Panc1 (cell line): ENCODE measurements at regions not wholly inside any gene's neighbourhood (a gene's known extent, or its start where the extent isn't known, plus 50 kb on each side); places are given as distances from the start of the nearest gene placed in this dataset.

Experiments used
- ATAC-seq: fragments of 200-7000 bp; cut with Tn5 transposase; 2 replicates; pipeline ENCODE4 v1.9.1; 2020; ENCODE audit warnings: mild to moderate bottlenecking, moderate library complexity
- BruUV-seq: library from RNA; stranded (reverse); fragments of 400-500 nt; replicated peaks from 2 replicates; lab custom pipeline; 2021; lab: Mats Ljungman, UMichigan
- CTCF ChIA-PET: fragments of 300-600 bp; sonication (Branson Sonifier 250); formaldehyde crosslinking; loops from one replicate; lab custom pipeline; 2022; ENCODE audit warnings: antibody characterized with exemption; lab: Charles Lee
- POLR2A ChIA-PET: fragments of 300-600 bp; sonication (Branson Sonifier 250); formaldehyde crosslinking; loops from one replicate; lab custom pipeline; 2022; ENCODE audit warnings: antibody characterized with exemption; lab: Charles Lee
- DNase-seq: peaks from one replicate; pipeline ENCODE4 v3.0.0-alpha.2; 2010; ENCODE audit warnings: low read depth, low spot score
- H3K27ac ChIP-seq: 2 replicates; pipeline ENCODE4 v1.5.1; 2011; ENCODE audit warnings: mild to moderate bottlenecking, low read length, inconsistent platforms
- H3K27me3 ChIP-seq: fragments of 200-500 bp; sonication (Bioruptor generic); 2 replicates; pipeline ENCODE4 v1.6.0; 2014; ENCODE audit warnings: low read length, inconsistent platforms; ENCODE audit not compliant: control insufficient read depth, insufficient read depth
- H3K36me3 ChIP-seq: fragments of 200-500 bp; sonication (Bioruptor generic); 2 replicates; pipeline ENCODE4 v1.5.1; 2014; ENCODE audit warnings: inconsistent platforms, mild to moderate bottlenecking, low read length, moderate library complexity; ENCODE audit not compliant: control insufficient read depth, insufficient read depth
- H3K4me1 ChIP-seq: 2 replicates; pipeline ENCODE4 v1.5.1; 2011; ENCODE audit warnings: inconsistent platforms, mild to moderate bottlenecking, low read length, moderate library complexity; ENCODE audit not compliant: control insufficient read depth, insufficient read depth
- H3K4me3 ChIP-seq, 2 experiments: 2 replicates each; pipeline ENCODE4 v1.5.1; 2011 to 2012; ENCODE audit warnings: low read depth in 2 of 2, low read length in 2 of 2, mild to moderate bottlenecking in 2 of 2, inconsistent platforms in 1 of 2, moderate library complexity in 1 of 2
- H3K9me3 ChIP-seq: fragments of 200-500 bp; sonication (Bioruptor generic); 2 replicates; pipeline ENCODE4 v1.5.1; 2014; ENCODE audit warnings: low read depth, mild to moderate bottlenecking, inconsistent platforms, low read length, moderate library complexity; ENCODE audit not compliant: control insufficient read depth, insufficient read depth
- CTCF ChIP-seq: fragments of 450-650 bp; IDR thresholded peaks from 2 replicates; pipeline ENCODE4 v1.5.1; 2017; ENCODE audit warnings: mild to moderate bottlenecking
- POLR2AphosphoS5 ChIP-seq: IDR thresholded peaks from 2 replicates; pipeline ENCODE4 v1.6.1; 2012; ENCODE audit warnings: mild to moderate bottlenecking, low read depth, low read length, moderate library complexity
- SIN3A ChIP-seq: IDR thresholded peaks from 2 replicates; pipeline ENCODE4 v1.6.1; 2012; ENCODE audit warnings: low read depth, mild to moderate bottlenecking, low read length, moderate library complexity, borderline replicate concordance; ENCODE audit not compliant: insufficient read depth
- TCF7L2 ChIP-seq: IDR thresholded peaks from 2 replicates; pipeline ENCODE4 v1.6.1; 2011; ENCODE audit warnings: mild to moderate bottlenecking, low read depth, low read length, inconsistent platforms
- in situ Hi-C: cut with HindIII; loops from 2 replicates; pipeline ENCODE4 v1.10.0; 2016; ENCODE audit warnings: low sequenced_read_pairs, low pct_unique_long_range_greater_than_20kb
- intact Hi-C: fragments of 100-400 bp; cut with micrococcal nuclease; formaldehyde crosslinking; loops from one replicate; pipeline ENCODE4 v1.10.0; 2022; ENCODE audit not compliant: unreplicated experiment
- TF ChIP-seq, protein P1 (sequence below), 2 experiments: IDR thresholded peaks; 2 replicates each; pipeline ENCODE4 v1.6.1; 2011 to 2012; ENCODE audit warnings: low read depth in 2 of 2, control low read depth in 1 of 2, low read length in 1 of 2, mild to moderate bottlenecking in 1 of 2, moderate library complexity in 1 of 2; ENCODE audit not compliant: insufficient read depth in 1 of 2

DNA sequence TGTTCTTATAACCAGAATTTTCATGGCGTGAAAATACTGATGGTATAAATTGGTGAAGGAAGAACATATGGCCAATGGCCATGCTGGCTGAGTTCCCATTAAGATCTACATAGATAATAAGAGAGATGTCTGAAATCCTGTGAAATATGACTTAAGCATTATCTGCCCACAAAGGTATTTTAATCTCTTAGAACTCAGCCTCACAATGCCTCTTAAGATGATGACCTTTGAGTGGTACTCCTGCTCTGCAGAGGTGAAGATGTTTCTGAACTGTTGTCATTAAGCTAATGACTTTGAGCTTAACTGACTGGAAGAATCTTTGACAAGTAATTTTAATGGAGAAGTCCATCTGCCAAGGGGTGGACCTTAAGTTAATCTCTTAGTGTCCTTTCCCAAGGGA lies 148.7 kb downstream of the ZNF326 start:
- no peak for DNase-seq
- ChIA-PET POLR2A (no interaction called here), CTCF (no interaction called here)
- no TSS peak for BruUV-seq
- in situ Hi-C loops (no loop called here), intact Hi-C loops (no loop called here)
- no peak for TF ChIP-seq CTCF
- TF ChIP-seq POLR2AphosphoS5: no peak
- no peak for TF ChIP-seq TCF7L2
- TF ChIP-seq, protein P1, sequence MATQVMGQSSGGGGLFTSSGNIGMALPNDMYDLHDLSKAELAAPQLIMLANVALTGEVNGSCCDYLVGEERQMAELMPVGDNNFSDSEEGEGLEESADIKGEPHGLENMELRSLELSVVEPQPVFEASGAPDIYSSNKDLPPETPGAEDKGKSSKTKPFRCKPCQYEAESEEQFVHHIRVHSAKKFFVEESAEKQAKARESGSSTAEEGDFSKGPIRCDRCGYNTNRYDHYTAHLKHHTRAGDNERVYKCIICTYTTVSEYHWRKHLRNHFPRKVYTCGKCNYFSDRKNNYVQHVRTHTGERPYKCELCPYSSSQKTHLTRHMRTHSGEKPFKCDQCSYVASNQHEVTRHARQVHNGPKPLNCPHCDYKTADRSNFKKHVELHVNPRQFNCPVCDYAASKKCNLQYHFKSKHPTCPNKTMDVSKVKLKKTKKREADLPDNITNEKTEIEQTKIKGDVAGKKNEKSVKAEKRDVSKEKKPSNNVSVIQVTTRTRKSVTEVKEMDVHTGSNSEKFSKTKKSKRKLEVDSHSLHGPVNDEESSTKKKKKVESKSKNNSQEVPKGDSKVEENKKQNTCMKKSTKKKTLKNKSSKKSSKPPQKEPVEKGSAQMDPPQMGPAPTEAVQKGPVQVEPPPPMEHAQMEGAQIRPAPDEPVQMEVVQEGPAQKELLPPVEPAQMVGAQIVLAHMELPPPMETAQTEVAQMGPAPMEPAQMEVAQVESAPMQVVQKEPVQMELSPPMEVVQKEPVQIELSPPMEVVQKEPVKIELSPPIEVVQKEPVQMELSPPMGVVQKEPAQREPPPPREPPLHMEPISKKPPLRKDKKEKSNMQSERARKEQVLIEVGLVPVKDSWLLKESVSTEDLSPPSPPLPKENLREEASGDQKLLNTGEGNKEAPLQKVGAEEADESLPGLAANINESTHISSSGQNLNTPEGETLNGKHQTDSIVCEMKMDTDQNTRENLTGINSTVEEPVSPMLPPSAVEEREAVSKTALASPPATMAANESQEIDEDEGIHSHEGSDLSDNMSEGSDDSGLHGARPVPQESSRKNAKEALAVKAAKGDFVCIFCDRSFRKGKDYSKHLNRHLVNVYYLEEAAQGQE (IDR thresholded peaks at IDR 0.05; ENCODE audit: insufficient read depth in 1 of 2, low read depth in 2 of 2, low read length in 1 of 2): no peak
- TF ChIP-seq SIN3A: no peak
- Histone ChIP-seq H3K4me3 (no peak overlapping the region), H3K36me3 (no peaks in the 10 kb centered on the region), H3K9me3 (no peaks in the 10 kb centered on the region; the same call in 1 of the 2 replicates), H3K27ac (no peak overlapping the region), H3K27me3 (no peaks in the 10 kb centered on the region), H3K4me1 (no peaks in the 10 kb centered on the region)
- no peak for ATAC-seq

DNA sequence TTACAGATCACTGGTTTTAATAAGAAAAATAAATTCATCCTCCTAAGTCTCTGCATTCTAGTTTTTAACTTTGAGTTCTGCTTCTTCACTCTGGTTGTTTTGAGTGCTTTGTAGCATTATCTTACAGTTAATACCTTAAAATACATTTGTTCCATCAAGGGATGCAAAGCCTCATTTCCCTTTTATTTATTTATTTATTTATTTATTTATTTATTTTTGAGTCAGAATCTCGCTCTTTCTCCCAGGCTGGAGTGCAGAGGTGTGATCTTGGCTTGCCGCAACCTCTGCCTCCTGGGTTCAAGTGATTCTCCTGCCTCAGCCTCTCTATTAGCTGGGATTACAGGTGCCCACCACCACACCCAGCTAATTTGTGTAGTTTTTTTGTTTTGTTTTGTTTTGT lies 147.8 kb downstream of the ZNF326 start:
- intact Hi-C loops (no loop called here), in situ Hi-C loops (no loop called here)
- DNase-seq: no peak
- no TSS peak for BruUV-seq
- no peaks in the 10 kb centered on the region for H3K4me1 ChIP-seq
- POLR2A ChIA-PET: no interaction called here
- no peak overlapping the region for H3K4me3 ChIP-seq
- TF ChIP-seq POLR2AphosphoS5 (no peak), CTCF (no peak), SIN3A (no peak), TCF7L2 (no peak)
- TF ChIP-seq, protein P1 (IDR thresholded peaks at IDR 0.05; ENCODE audit: insufficient read depth in 1 of 2, low read depth in 2 of 2, low read length in 1 of 2): no peak
- ATAC-seq: no peak
- no peak overlapping the region for H3K27ac ChIP-seq
- H3K9me3 ChIP-seq: no peaks in the 10 kb centered on the region; the same call in 1 of the 2 replicates
- no peaks in the 10 kb centered on the region for H3K27me3 ChIP-seq
- H3K36me3 ChIP-seq: no peaks in the 10 kb centered on the region
- CTCF ChIA-PET: no interaction called here
